ENCODE measurements at regions not wholly inside any gene's neighbourhood (a gene's known extent, or its start where the extent isn't known, plus 50 kb on each side); places are given as distances from the start of the nearest gene placed in this dataset.

DNA sequence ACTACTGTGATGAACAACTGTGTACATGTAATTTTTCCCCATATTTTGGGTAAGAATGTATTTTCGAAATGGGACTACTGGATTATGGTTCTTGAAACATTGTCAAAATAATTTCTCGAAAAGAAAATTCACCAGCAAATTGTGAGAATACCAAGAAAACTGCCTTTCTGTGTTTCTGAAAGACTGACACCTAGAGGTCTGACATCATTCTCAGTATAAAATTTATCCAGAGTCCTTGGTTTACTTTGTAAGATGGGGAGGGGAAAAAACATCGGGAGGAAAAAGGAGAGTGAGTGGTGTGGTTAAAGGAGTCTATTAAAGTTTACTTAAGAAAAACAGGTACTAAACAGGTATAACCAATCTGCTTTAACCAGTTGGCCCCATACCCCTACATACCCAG lies 149.2 kb downstream of the CEP120 start:
- DNase-seq (ENCODE audit: low spot score in 2 of 2): no peak
- no peak overlapping the region for H3K27ac ChIP-seq
- TF ChIP-seq EP300 (IDR thresholded peaks at IDR 0.05) (no peak), POLR2A (IDR thresholded peaks at IDR 0.05) (no peak)
- TF ChIP-seq, protein P1, sequence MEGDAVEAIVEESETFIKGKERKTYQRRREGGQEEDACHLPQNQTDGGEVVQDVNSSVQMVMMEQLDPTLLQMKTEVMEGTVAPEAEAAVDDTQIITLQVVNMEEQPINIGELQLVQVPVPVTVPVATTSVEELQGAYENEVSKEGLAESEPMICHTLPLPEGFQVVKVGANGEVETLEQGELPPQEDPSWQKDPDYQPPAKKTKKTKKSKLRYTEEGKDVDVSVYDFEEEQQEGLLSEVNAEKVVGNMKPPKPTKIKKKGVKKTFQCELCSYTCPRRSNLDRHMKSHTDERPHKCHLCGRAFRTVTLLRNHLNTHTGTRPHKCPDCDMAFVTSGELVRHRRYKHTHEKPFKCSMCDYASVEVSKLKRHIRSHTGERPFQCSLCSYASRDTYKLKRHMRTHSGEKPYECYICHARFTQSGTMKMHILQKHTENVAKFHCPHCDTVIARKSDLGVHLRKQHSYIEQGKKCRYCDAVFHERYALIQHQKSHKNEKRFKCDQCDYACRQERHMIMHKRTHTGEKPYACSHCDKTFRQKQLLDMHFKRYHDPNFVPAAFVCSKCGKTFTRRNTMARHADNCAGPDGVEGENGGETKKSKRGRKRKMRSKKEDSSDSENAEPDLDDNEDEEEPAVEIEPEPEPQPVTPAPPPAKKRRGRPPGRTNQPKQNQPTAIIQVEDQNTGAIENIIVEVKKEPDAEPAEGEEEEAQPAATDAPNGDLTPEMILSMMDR (IDR thresholded peaks at IDR 0.05): no peak
- no peaks in the 10 kb centered on the region for H3K4me1 ChIP-seq
- no peak overlapping the region for H3K4me3 ChIP-seq
- no peaks in the 10 kb centered on the region for H3K27me3 ChIP-seq
- WGBS, 2 donors: 42 to 60% methylated on average over 3 of the region's 3 CpGs
- no peaks in the 10 kb centered on the region for H3K9me3 ChIP-seq
- no peaks in the 10 kb centered on the region for H3K36me3 ChIP-seq

GRCh38 chr5:123273095-123273494 lies 150.1 kb downstream of the CEP120 start:
- H3K4me1 ChIP-seq: no peaks in the 10 kb centered on the region
- no peak for TF ChIP-seq EP300 (IDR thresholded peaks at IDR 0.05)
- TF ChIP-seq, protein P1 (IDR thresholded peaks at IDR 0.05): no peak
- no peak for TF ChIP-seq POLR2A (IDR thresholded peaks at IDR 0.05)
- H3K4me3 ChIP-seq: no peak overlapping the region
- no peak for DNase-seq (ENCODE audit: low spot score in 2 of 2)
- H3K36me3 ChIP-seq: no peaks in the 10 kb centered on the region
- no peaks in the 10 kb centered on the region for H3K27me3 ChIP-seq
- no peak overlapping the region for H3K27ac ChIP-seq
- H3K9me3 ChIP-seq: no peaks in the 10 kb centered on the region
- WGBS, 2 donors: 94 to 95% methylated on average over 2 of the region's 2 CpGs

DNA sequence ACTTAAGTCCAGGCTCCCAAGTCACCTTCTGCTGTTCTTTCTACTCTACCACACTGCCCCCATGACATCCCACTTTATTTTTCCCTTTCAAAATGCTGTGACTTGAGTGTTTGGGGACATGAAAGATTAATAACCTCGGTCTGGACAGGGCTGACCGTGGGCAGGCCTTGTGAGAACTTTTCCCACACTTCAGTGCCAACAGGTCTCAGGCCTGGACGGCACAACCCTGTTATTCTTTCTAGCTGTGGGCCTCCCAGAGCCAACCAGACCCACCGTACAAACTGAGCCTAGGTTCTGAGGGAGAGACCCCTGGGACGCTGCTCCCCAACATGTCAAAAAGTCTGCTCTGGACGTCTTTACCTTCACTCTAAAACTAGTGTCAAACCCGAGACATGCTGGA lies 153.4 kb downstream of the CEP120 start:
- Histone ChIP-seq H3K4me1 (no peaks in the 10 kb centered on the region), H3K9me3 (no peaks in the 10 kb centered on the region), H3K27me3 (no peaks in the 10 kb centered on the region), H3K4me3 (no peak overlapping the region), H3K36me3 (no peaks in the 10 kb centered on the region), H3K27ac (no peak overlapping the region)
- DNase-seq (ENCODE audit: low spot score in 2 of 2): no peak
- TF ChIP-seq EP300 (IDR thresholded peaks at IDR 0.05) (no peak), POLR2A (IDR thresholded peaks at IDR 0.05) (no peak)
- TF ChIP-seq, protein P1 (IDR thresholded peaks at IDR 0.05): no peak
- WGBS, 2 donors: 74% methylated on average over 7 of the region's 7 CpGs

- H3K9me3 ChIP-seq: no peaks in the 10 kb centered on the region
- WGBS, 2 donors: 85 to 87% methylated on average over 4 of the region's 4 CpGs
- DNase-seq (ENCODE audit: low spot score in 2 of 2): no peak
- H3K27me3 ChIP-seq: no peaks in the 10 kb centered on the region
- H3K4me3 ChIP-seq: no peak overlapping the region
- H3K27ac ChIP-seq: no peak overlapping the region
- TF ChIP-seq, protein P1 (IDR thresholded peaks at IDR 0.05): no peak
- TF ChIP-seq EP300 (IDR thresholded peaks at IDR 0.05) (no peak), POLR2A (IDR thresholded peaks at IDR 0.05) (no peak)
- no peaks in the 10 kb centered on the region for H3K4me1 ChIP-seq
- H3K36me3 ChIP-seq: no peaks in the 10 kb centered on the region
Measured at GRCh38 chr5:123269436-123269835, 153.8 kb downstream of the CEP120 start.

- Histone ChIP-seq H3K4me1 (no peaks in the 10 kb centered on the region), H3K27ac (no peak overlapping the region), H3K27me3 (no peaks in the 10 kb centered on the region), H3K36me3 (no peaks in the 10 kb centered on the region), H3K4me3 (no peak overlapping the region), H3K9me3 (no peaks in the 10 kb centered on the region)
- DNase-seq (ENCODE audit: low spot score in 2 of 2): no peak
- TF ChIP-seq, protein P1 (IDR thresholded peaks at IDR 0.05): no peak
- TF ChIP-seq EP300 (IDR thresholded peaks at IDR 0.05) (no peak), POLR2A (IDR thresholded peaks at IDR 0.05) (no peak)
Measured at GRCh38 chr5:123266365-123266764, 156.8 kb downstream of the CEP120 start.
